Neuronal stem cell (in vitro differentiated cells): ENCODE measurements at regions not wholly inside any gene's neighbourhood (a gene's known extent, or its start where the extent isn't known, plus 50 kb on each side); places are given as distances from the start of the nearest gene placed in this dataset.

Experiments used
- DNase-seq: peaks from one replicate; pipeline ENCODE4 v3.0.0-alpha.2; 2013; ENCODE audit warnings: low spot score
- H2AFZ ChIP-seq: one replicate; pipeline ENCODE4 v1.6.1; 2013; ENCODE audit warnings: mild to moderate bottlenecking, low read length, inconsistent platforms
- H2AK5ac ChIP-seq: 2 replicates; pipeline ENCODE4 v1.6.1; 2013; ENCODE audit warnings: low read depth, mild to moderate bottlenecking, inconsistent platforms, low read length, moderate library complexity, mixed read lengths
- H2BK120ac ChIP-seq: 2 replicates; pipeline ENCODE4 v1.6.1; 2013; ENCODE audit warnings: low read depth, mild to moderate bottlenecking, inconsistent platforms, low read length, moderate library complexity, mixed read lengths
- H2BK12ac ChIP-seq: one replicate; pipeline ENCODE4 v1.6.1; 2013; ENCODE audit warnings: low read length, inconsistent platforms
- H2BK15ac ChIP-seq: 2 replicates; pipeline ENCODE4 v1.6.1; 2013; ENCODE audit warnings: mild to moderate bottlenecking, low read length, inconsistent platforms, mixed read lengths
- H2BK5ac ChIP-seq: one replicate; pipeline ENCODE4 v1.6.1; 2013; ENCODE audit warnings: inconsistent platforms, mild to moderate bottlenecking, low read length, moderate library complexity
- H3K14ac ChIP-seq: one replicate; pipeline ENCODE4 v1.6.1; 2013; ENCODE audit warnings: low read length, inconsistent platforms
- H3K18ac ChIP-seq: 2 replicates; pipeline ENCODE4 v1.6.1; 2013; ENCODE audit warnings: low read length, inconsistent platforms
- H3K23ac ChIP-seq: 2 replicates; pipeline ENCODE4 v1.6.1; 2013; ENCODE audit warnings: low read depth, mild to moderate bottlenecking, mixed read lengths, low read length, inconsistent platforms; ENCODE audit not compliant: poor library complexity
- H3K27ac ChIP-seq: replicated peaks from 3 replicates; pipeline ENCODE4 v1.5.1; 2013; ENCODE audit warnings: low read length, inconsistent platforms
- H3K27me3 ChIP-seq, 3 experiments: 2 replicates each; pipeline ENCODE4 v1.6.1; 2013; ENCODE audit warnings: low read length in 3 of 3, mild to moderate bottlenecking in 2 of 3, inconsistent platforms in 1 of 3, low read depth in 1 of 3, mixed read lengths in 1 of 3, moderate library complexity in 1 of 3; ENCODE audit not compliant: control insufficient read depth in 3 of 3, insufficient read depth in 3 of 3
- H3K36me3 ChIP-seq, 2 donors: replicated peaks in 1 of 2; 2 replicates each; pipeline ENCODE4 v1.6.1; 2013; ENCODE audit warnings: low read length in 2 of 2; ENCODE audit not compliant: control insufficient read depth in 2 of 2, insufficient read depth in 2 of 2
- H3K4ac ChIP-seq: 2 replicates; pipeline ENCODE4 v1.6.1; 2013; ENCODE audit warnings: inconsistent platforms, mild to moderate bottlenecking, low read length, moderate library complexity
- H3K4me1 ChIP-seq, 2 donors: 1 replicate in 1 of 2; 2 replicates in 1 of 2; pipeline ENCODE4 v1.6.1; 2013; ENCODE audit warnings: low read length in 2 of 2, low read depth in 1 of 2; ENCODE audit not compliant: control insufficient read depth in 2 of 2, insufficient read depth in 1 of 2
- H3K4me2 ChIP-seq: one replicate; pipeline ENCODE4 v1.6.1; 2013; ENCODE audit warnings: mild to moderate bottlenecking, low read length, inconsistent platforms; ENCODE audit not compliant: insufficient read depth, poor library complexity, severe bottlenecking
- H3K4me3 ChIP-seq, 2 donors: 2 replicates each; pipeline ENCODE4 v1.5.1; 2013; ENCODE audit warnings: low read length in 2 of 2, mild to moderate bottlenecking in 2 of 2, inconsistent platforms in 1 of 2, moderate library complexity in 1 of 2
- H3K79me1 ChIP-seq: one replicate; pipeline ENCODE4 v1.6.1; 2013; ENCODE audit warnings: low read depth, mild to moderate bottlenecking, inconsistent platforms, low read length, moderate library complexity
- H3K9ac ChIP-seq: one replicate; pipeline ENCODE4 v1.6.1; 2013; ENCODE audit warnings: mild to moderate bottlenecking, low read depth, low read length, inconsistent platforms; ENCODE audit not compliant: poor library complexity
- H3K9me3 ChIP-seq, 2 donors: replicated peaks in 1 of 2; 2 replicates each; pipeline versions ENCODE3 to v1.6.1; 2013; ENCODE audit warnings: low read length in 2 of 2, mild to moderate bottlenecking in 2 of 2, inconsistent platforms in 1 of 2, low read depth in 1 of 2, mixed read lengths in 1 of 2, moderate library complexity in 1 of 2; ENCODE audit not compliant: control insufficient read depth in 2 of 2, insufficient read depth in 1 of 2
- H4K8ac ChIP-seq: one replicate; pipeline ENCODE4 v1.6.1; 2013; ENCODE audit warnings: low read depth, mild to moderate bottlenecking, inconsistent platforms, low read length, moderate library complexity
- H4K91ac ChIP-seq: one replicate; pipeline ENCODE4 v1.6.1; 2013; ENCODE audit warnings: low read length, low read depth, mild to moderate bottlenecking, inconsistent platforms; ENCODE audit not compliant: poor library complexity
- WGBS, 2 donors: extraction: QIAGEN DNeasy Blood & Tissue Kit; methylation state at CpG; one replicate each; pipeline ENCODE4 v1.1.7; 2013; ENCODE audit warnings: missing lambda C conversion rate in 2 of 2, mixed read lengths in 1 of 2; ENCODE audit not compliant: insufficient read length in 2 of 2, insufficient replicate concordance in 1 of 2; ENCODE audit errors: extremely low coverage in 2 of 2; 5-methylcytosine and 5-hydroxymethylcytosine counted together

GRCh38 chr11:119511614-119512306 is 88.8 kb upstream of the THY1 start:
- Histone ChIP-seq H3K4me2 (no peak overlapping the region), H3K9me3 (peaks cover 0 to 3% of the 10 kb centered on the region in 2 donors), H3K27ac (no peak overlapping the region), H2BK15ac (no peak overlapping the region), H3K4me1 (peaks cover 7 to 12% of the 10 kb centered on the region in 2 donors), H3K18ac (peak overlapping the region; percentile 52), H3K27me3 (peaks cover 0 to 50% (median 0%) of the 10 kb centered on the region in 3 experiments), H3K79me1 (no peaks in the 10 kb centered on the region), H4K8ac (no peak overlapping the region), H3K4ac (no peak overlapping the region), H3K9ac (no peak overlapping the region), H2AK5ac (no peak overlapping the region), H3K14ac (no peak overlapping the region), H2BK12ac (no peak overlapping the region), H2BK120ac (no peak overlapping the region), H3K23ac (no peak overlapping the region), H3K36me3 (no peaks in the 10 kb centered on the region), H2AFZ (no peak overlapping the region), H4K91ac (no peak overlapping the region), H3K4me3 (no peak overlapping the region), H2BK5ac (no peak overlapping the region)
- 100% methylated on average over 2 of the region's 12 CpGs; no CpG with 5 or more reads in 1 of the 2 donors for WGBS, 2 donors
- no peak for DNase-seq

- Histone ChIP-seq H2BK12ac (no peak overlapping the region), H2AFZ (no peak overlapping the region), H3K27me3 (peaks cover 0 to 44% (median 0%) of the 10 kb centered on the region in 3 experiments), H3K4me2 (no peak overlapping the region), H3K18ac (no peak overlapping the region), H3K9ac (no peak overlapping the region), H4K8ac (no peak overlapping the region), H3K79me1 (no peaks in the 10 kb centered on the region), H2BK15ac (no peak overlapping the region), H3K9me3 (peaks cover 0 to 5% of the 10 kb centered on the region in 2 donors), H3K4ac (no peak overlapping the region), H3K14ac (no peak overlapping the region), H2AK5ac (no peak overlapping the region), H3K4me3 (no peak overlapping the region), H3K36me3 (no peaks in the 10 kb centered on the region), H2BK5ac (no peak overlapping the region), H4K91ac (no peak overlapping the region), H2BK120ac (no peak overlapping the region), H3K27ac (no peak overlapping the region), H3K4me1 (peaks cover 7 to 20% of the 10 kb centered on the region in 2 donors), H3K23ac (no peak overlapping the region)
- no CpG with 5 or more reads among the region's 5 CpGs for WGBS, 2 donors
- no peak for DNase-seq
Observed at GRCh38 chr11:119509969-119510401, 87.0 kb upstream of the THY1 start.

GRCh38 chr11:119509282-119509841 is 86.4 kb upstream of the THY1 start:
- Histone ChIP-seq H3K14ac (no peak overlapping the region), H4K91ac (no peak overlapping the region), H3K23ac (no peak overlapping the region), H3K4ac (no peak overlapping the region), H3K79me1 (no peaks in the 10 kb centered on the region), H3K36me3 (no peaks in the 10 kb centered on the region), H2BK15ac (no peak overlapping the region), H3K4me2 (no peak overlapping the region), H3K27me3 (peaks cover 0 to 38% (median 0%) of the 10 kb centered on the region in 3 experiments), H3K9me3 (peaks cover 0 to 5% of the 10 kb centered on the region in 2 donors), H3K18ac (no peak overlapping the region), H3K27ac (no peak overlapping the region), H2AK5ac (no peak overlapping the region), H2BK120ac (no peak overlapping the region), H4K8ac (no peak overlapping the region), H3K4me3 (no peak overlapping the region), H3K9ac (no peak overlapping the region), H3K4me1 (peaks cover 7 to 18% of the 10 kb centered on the region in 2 donors), H2BK5ac (no peak overlapping the region), H2BK12ac (no peak overlapping the region), H2AFZ (no peak overlapping the region)
- WGBS, 2 donors: no CpG with 5 or more reads among the region's 4 CpGs
- no peak for DNase-seq

- H3K4me1 ChIP-seq: peaks cover 0 to 19% of the 10 kb centered on the region in 2 donors
- no CpG with 5 or more reads among the region's 3 CpGs for WGBS, 2 donors
- H3K36me3 ChIP-seq: no peaks in the 10 kb centered on the region
- no peak overlapping the region for H4K8ac ChIP-seq
- H3K14ac ChIP-seq: no peak overlapping the region
- H3K4me2 ChIP-seq: no peak overlapping the region
- H3K4ac ChIP-seq: no peak overlapping the region
- no peak overlapping the region for H3K27ac ChIP-seq
- no peak overlapping the region for H4K91ac ChIP-seq
- no peak overlapping the region for H3K9ac ChIP-seq
- no peak overlapping the region for H2BK12ac ChIP-seq
- no peak overlapping the region for H3K4me3 ChIP-seq
- peaks cover 0 to 17% (median 0%) of the 10 kb centered on the region in 3 experiments for H3K27me3 ChIP-seq
- DNase-seq: no peak
- no peak overlapping the region for H2AFZ ChIP-seq
- H3K23ac ChIP-seq: no peak overlapping the region
- peaks cover 0 to 5% of the 10 kb centered on the region in 2 donors for H3K9me3 ChIP-seq
- no peak overlapping the region for H2BK5ac ChIP-seq
- H2AK5ac ChIP-seq: no peak overlapping the region
- no peak overlapping the region for H3K18ac ChIP-seq
- no peak overlapping the region for H2BK120ac ChIP-seq
- no peaks in the 10 kb centered on the region for H3K79me1 ChIP-seq
- no peak overlapping the region for H2BK15ac ChIP-seq
Observed at GRCh38 chr11:119506436-119506835, 83.5 kb upstream of the THY1 start.
